ENCODE measurements at regions not wholly inside any gene's neighbourhood (a gene's known extent, or its start where the extent isn't known, plus 50 kb on each side); places are given as distances from the start of the nearest gene placed in this dataset.

DNA sequence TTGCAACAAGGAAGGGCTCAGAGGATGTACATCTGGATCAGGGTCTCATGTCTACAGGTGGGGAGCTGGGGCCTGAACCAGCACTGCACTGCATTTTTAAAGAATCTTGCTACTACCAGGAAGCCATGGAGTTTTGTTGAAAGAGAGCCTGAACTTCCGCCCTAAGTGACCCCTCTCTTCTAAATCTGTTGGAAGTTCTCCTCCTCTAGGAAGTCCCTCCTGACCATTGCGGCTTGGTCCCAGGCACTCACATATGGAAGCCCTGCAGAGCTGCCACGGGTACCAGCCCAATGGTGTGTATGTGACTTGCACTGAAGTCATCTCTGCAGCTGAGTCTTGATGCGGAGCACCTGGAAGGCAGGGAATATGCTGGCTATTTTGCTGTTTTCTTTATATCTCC is 192.0 kb upstream of the GALNT2 start:
- no peaks in the 10 kb centered on the region for H3K9me2 ChIP-seq (replicated peaks; ENCODE audit: low read length)
- no peaks in the 10 kb centered on the region for H3F3A ChIP-seq (ENCODE audit: low read length, unreplicated experiment)
- H3K79me2 ChIP-seq (ENCODE audit: low read length): no peaks in the 10 kb centered on the region
- H3K4me1 ChIP-seq (ENCODE audit: insufficient read depth, low read length): peaks cover 3% of the 10 kb centered on the region
- H3K27ac ChIP-seq (ENCODE audit: low read length): no peak overlapping the region
- ChIA-PET POLR2A (ENCODE audit: unreplicated experiment) (no interaction called here), CTCF (no interaction called here)
- TF ChIP-seq, protein P1, sequence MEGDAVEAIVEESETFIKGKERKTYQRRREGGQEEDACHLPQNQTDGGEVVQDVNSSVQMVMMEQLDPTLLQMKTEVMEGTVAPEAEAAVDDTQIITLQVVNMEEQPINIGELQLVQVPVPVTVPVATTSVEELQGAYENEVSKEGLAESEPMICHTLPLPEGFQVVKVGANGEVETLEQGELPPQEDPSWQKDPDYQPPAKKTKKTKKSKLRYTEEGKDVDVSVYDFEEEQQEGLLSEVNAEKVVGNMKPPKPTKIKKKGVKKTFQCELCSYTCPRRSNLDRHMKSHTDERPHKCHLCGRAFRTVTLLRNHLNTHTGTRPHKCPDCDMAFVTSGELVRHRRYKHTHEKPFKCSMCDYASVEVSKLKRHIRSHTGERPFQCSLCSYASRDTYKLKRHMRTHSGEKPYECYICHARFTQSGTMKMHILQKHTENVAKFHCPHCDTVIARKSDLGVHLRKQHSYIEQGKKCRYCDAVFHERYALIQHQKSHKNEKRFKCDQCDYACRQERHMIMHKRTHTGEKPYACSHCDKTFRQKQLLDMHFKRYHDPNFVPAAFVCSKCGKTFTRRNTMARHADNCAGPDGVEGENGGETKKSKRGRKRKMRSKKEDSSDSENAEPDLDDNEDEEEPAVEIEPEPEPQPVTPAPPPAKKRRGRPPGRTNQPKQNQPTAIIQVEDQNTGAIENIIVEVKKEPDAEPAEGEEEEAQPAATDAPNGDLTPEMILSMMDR (conservative IDR thresholded peaks at IDR 0.05; ENCODE audit: low read depth, low read length): no peak
- no peak for TF ChIP-seq EZH2phosphoT487 (IDR thresholded peaks at IDR 0.05; ENCODE audit: borderline replicate concordance, low read length)
- H3K9me3 ChIP-seq (ENCODE audit: low read length): no peaks in the 10 kb centered on the region
- BruUV-seq (replicated peaks): no TSS peak
- no peak for DNase-seq
- no peak overlapping the region for H3K4me3 ChIP-seq (ENCODE audit: low read length)
- intact Hi-C loops (cut with micrococcal nuclease): no loop called here
- no peaks in the 10 kb centered on the region for H4K20me1 ChIP-seq (ENCODE audit: low read length)
- H3K27me3 ChIP-seq (ENCODE audit: low read length): peaks cover 34% of the 10 kb centered on the region
- H3K4me2 ChIP-seq (ENCODE audit: low read length): no peak overlapping the region
- H3K9ac ChIP-seq (ENCODE audit: low read length): no peak overlapping the region
- H3K36me3 ChIP-seq (ENCODE audit: low read depth, low read length): no peaks in the 10 kb centered on the region
- no peak overlapping the region for H2AFZ ChIP-seq (ENCODE audit: low read length)
- no peak for ATAC-seq

DNA sequence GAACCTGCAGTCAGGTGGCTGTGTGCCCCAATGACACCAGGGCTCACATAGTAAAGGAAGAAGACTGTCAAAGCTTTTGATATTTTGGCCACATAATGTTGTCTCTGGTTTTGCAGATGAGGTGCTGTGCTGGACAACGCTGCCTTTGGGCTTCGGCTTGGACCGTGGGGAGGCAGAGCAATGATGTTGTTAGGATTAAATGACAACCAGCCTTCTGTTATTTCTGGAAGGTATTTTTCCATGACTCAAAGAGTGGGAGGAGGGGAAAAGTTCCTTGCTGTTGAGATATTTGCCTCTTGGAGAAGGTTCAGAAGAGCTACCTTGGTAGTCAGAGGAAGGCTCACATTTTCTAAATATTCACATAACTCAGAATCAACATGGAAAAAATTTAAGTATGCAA is 187.3 kb upstream of the GALNT2 start:
- intact Hi-C loops (cut with micrococcal nuclease): no loop called here
- Histone ChIP-seq H3K4me3 (ENCODE audit: low read length) (no peak overlapping the region), H3K4me2 (ENCODE audit: low read length) (no peak overlapping the region), H3K27me3 (ENCODE audit: low read length) (peaks cover 73% of the 10 kb centered on the region), H3K4me1 (ENCODE audit: insufficient read depth, low read length) (no peaks in the 10 kb centered on the region), H3K79me2 (ENCODE audit: low read length) (no peaks in the 10 kb centered on the region), H3K27ac (ENCODE audit: low read length) (no peak overlapping the region), H3K9me3 (ENCODE audit: low read length) (no peaks in the 10 kb centered on the region), H2AFZ (ENCODE audit: low read length) (no peak overlapping the region), H3K9ac (ENCODE audit: low read length) (no peak overlapping the region), H3K9me2 (replicated peaks; ENCODE audit: low read length) (no peaks in the 10 kb centered on the region), H3F3A (ENCODE audit: low read length, unreplicated experiment) (no peaks in the 10 kb centered on the region), H4K20me1 (ENCODE audit: low read length) (no peaks in the 10 kb centered on the region), H3K36me3 (ENCODE audit: low read depth, low read length) (no peaks in the 10 kb centered on the region)
- BruUV-seq (replicated peaks): no TSS peak
- TF ChIP-seq EZH2phosphoT487 (IDR thresholded peaks at IDR 0.05; ENCODE audit: borderline replicate concordance, low read length) (no peak), EZH2 (IDR thresholded peaks at IDR 0.05; ENCODE audit: low read length, unreplicated experiment) (no peak)
- TF ChIP-seq, protein P1 (conservative IDR thresholded peaks at IDR 0.05; ENCODE audit: low read depth, low read length): no peak
- no peak for DNase-seq
- CTCF ChIA-PET: interaction anchor here (0.6 kb wide), 1 partner anchor 525 kb away, joined by 8 read pairs; no protein-coding TSS in a partner anchor
- ATAC-seq: no peak
- POLR2A ChIA-PET (ENCODE audit: unreplicated experiment): interaction anchor here (0.5 to 0.6 kb wide), 2 partner anchors 38 to 165 kb away, joined by 3 to 9 read pairs; no protein-coding TSS in a partner anchor

DNA sequence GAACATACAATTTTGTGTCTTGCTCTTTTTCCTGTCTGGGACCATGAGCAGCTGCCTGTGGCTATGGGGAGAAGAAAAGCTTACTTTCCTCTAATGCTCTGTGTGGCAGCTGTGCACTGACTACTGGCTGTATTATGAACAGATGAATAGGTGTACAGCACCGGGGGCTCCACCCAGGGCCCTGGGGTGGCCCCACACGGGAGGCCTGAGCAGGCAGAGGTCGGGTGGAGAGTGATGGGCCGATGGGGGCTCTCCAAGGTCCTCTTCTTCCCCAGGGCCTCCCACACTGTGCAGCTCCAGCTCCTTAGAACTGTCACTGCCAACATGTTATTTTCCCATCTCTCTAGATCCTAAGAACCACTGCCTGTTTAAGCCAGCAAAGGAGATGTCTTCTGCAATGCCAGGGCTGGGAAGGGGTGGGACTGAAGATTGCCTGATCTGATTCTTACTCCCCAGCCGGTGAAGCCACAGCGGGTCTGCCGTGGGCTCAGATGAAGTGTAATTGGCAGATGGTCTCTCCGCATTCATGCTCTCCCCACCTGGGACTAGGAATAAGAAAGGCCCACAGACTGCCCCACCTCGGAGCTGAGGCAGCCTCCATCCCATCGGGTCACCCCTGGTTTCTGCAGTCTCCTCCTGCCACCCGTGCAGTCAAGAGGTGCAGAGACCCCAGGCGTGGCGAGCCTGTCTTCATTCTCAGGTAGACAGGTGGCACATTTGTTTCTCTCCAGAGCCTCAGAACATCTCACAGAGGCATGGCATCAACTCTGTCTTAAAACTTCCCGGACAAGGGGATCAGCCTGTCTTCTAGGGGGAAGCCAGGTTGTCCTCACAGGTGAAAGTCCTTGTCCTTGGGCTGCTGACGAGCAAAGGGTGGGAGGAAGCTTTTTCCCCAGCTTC is 186.5 kb upstream of the GALNT2 start:
- POLR2A ChIA-PET (ENCODE audit: unreplicated experiment): no interaction called here

More for the DNA sequence above, 186.5 kb upstream of the GALNT2 start:
- H3K36me3 ChIP-seq (ENCODE audit: low read depth, low read length): no peaks in the 10 kb centered on the region
- peaks cover 76% of the 10 kb centered on the region for H3K27me3 ChIP-seq (ENCODE audit: low read length)
- H3K4me3 ChIP-seq (ENCODE audit: low read length): no peak overlapping the region
- no peaks in the 10 kb centered on the region for H3K79me2 ChIP-seq (ENCODE audit: low read length)
- no peak overlapping the region for H3K4me2 ChIP-seq (ENCODE audit: low read length)
- no peaks in the 10 kb centered on the region for H4K20me1 ChIP-seq (ENCODE audit: low read length)
- TF ChIP-seq EZH2 (IDR thresholded peaks at IDR 0.05; ENCODE audit: low read length, unreplicated experiment) (no peak), EZH2phosphoT487 (IDR thresholded peaks at IDR 0.05; ENCODE audit: borderline replicate concordance, low read length) (no peak)
- TF ChIP-seq, protein P1 (conservative IDR thresholded peaks at IDR 0.05; ENCODE audit: low read depth, low read length): no peak
- ATAC-seq: no peak
- H3K9me2 ChIP-seq (replicated peaks; ENCODE audit: low read length): no peaks in the 10 kb centered on the region
- H3K9ac ChIP-seq (ENCODE audit: low read length): no peak overlapping the region
- no TSS peak for BruUV-seq (replicated peaks)
- no peak overlapping the region for H2AFZ ChIP-seq (ENCODE audit: low read length)
- H3K9me3 ChIP-seq (ENCODE audit: low read length): no peaks in the 10 kb centered on the region
- H3F3A ChIP-seq (ENCODE audit: low read length, unreplicated experiment): no peaks in the 10 kb centered on the region
- H3K4me1 ChIP-seq (ENCODE audit: insufficient read depth, low read length): no peaks in the 10 kb centered on the region
- CTCF ChIA-PET: interaction anchor here (0.6 kb wide), 1 partner anchor 524 kb away, joined by 8 read pairs; no protein-coding TSS in a partner anchor
- no peak for DNase-seq
- no peak overlapping the region for H3K27ac ChIP-seq (ENCODE audit: low read length)
- intact Hi-C loops (cut with micrococcal nuclease): no loop called here
